ENCODE measurements at regions not wholly inside any gene's neighbourhood (a gene's known extent, or its start where the extent isn't known, plus 50 kb on each side); places are given as distances from the start of the nearest gene placed in this dataset.

- CTCF ChIA-PET, result interaction anchor here (0.7 kb wide), 1 partner anchor 1242 kb away, joined by 7 read pairs; no protein-coding TSS in a partner anchor
These were observed 172.9 kb upstream of the FBXL4 start for GRCh38 chr6:99120641-99121040.

GRCh38 chr6:99119109-99120031 is 171.6 kb upstream of the FBXL4 start:
- H3K4me1 Mint-ChIP-seq (ENCODE audit: low read depth, unreplicated experiment), result no peaks in the 10 kb centered on the region
- Histone ChIP-seq H3K4me3 (ENCODE audit: low read depth, low read length) (no peak overlapping the region), H3K9me3 (no peaks in the 10 kb centered on the region), H3K36me3 (ENCODE audit: control insufficient read depth, insufficient read depth, low read length) (no peaks in the 10 kb centered on the region), H3K27me3 (replicated peaks; ENCODE audit: control insufficient read depth, insufficient read depth, low read length) (no peaks in the 10 kb centered on the region), H3K4me1 (no peaks in the 10 kb centered on the region)
- H3K27ac Mint-ChIP-seq (ENCODE audit: unreplicated experiment), result no peak overlapping the region
- H3K36me3 Mint-ChIP-seq (ENCODE audit: insufficient read depth, unreplicated experiment), result no peaks in the 10 kb centered on the region
- H3K27me3 Mint-ChIP-seq (ENCODE audit: insufficient read depth, unreplicated experiment), result peaks cover 15% of the 10 kb centered on the region
- no peaks in the 10 kb centered on the region for H3K9me3 Mint-ChIP-seq (ENCODE audit: unreplicated experiment)
- intact Hi-C loops (cut with micrococcal nuclease; ENCODE audit: unreplicated experiment), result loop anchor here (1.0 kb wide), 2 partner anchors 274 to 350 kb away; no protein-coding TSS in a partner anchor
- ChIA-PET CTCF (interaction anchor here (0.8 to 1.2 kb wide), 3 partner anchors 24 to 350 kb away, joined by 3 to 13 read pairs (median 4); partner anchors contain the start of gene FBXL4), POLR2A (no interaction called here)
- peak; percentile 51 to 66 for TF ChIP-seq CTCF (IDR thresholded peaks at IDR 0.05; ENCODE audit: insufficient read depth in 1 of 2, low read depth in 1 of 2, low read length in 1 of 2, severe bottlenecking in 1 of 2, unreplicated experiment in 1 of 2)
- no TSS peak for BruUV-seq (replicated peaks)
- H3K4me3 Mint-ChIP-seq (ENCODE audit: unreplicated experiment), result no peak overlapping the region
- DNase-seq, result peak in 1 of 2 experiments; percentile 42

More at GRCh38 chr6:99120641-99121040, 172.9 kb upstream of the FBXL4 start:
- Mint-ChIP-seq H3K36me3 (ENCODE audit: insufficient read depth, unreplicated experiment) (no peaks in the 10 kb centered on the region), H3K27me3 (ENCODE audit: insufficient read depth, unreplicated experiment) (peaks cover 12% of the 10 kb centered on the region), H3K4me1 (ENCODE audit: low read depth, unreplicated experiment) (no peaks in the 10 kb centered on the region), H3K9me3 (ENCODE audit: unreplicated experiment) (no peaks in the 10 kb centered on the region), H3K4me3 (ENCODE audit: unreplicated experiment) (no peak overlapping the region), H3K27ac (ENCODE audit: unreplicated experiment) (no peak overlapping the region)
- no peaks in the 10 kb centered on the region for H3K36me3 ChIP-seq (ENCODE audit: control insufficient read depth, insufficient read depth, low read length)
- BruUV-seq (replicated peaks), result no TSS peak
- no peaks in the 10 kb centered on the region for H3K4me1 ChIP-seq
- intact Hi-C loops (cut with micrococcal nuclease; ENCODE audit: unreplicated experiment), result no loop called here
- POLR2A ChIA-PET, result no interaction called here
- no peaks in the 10 kb centered on the region for H3K9me3 ChIP-seq
- TF ChIP-seq CTCF (IDR thresholded peaks at IDR 0.05; ENCODE audit: insufficient read depth in 1 of 2, low read depth in 1 of 2, low read length in 1 of 2, severe bottlenecking in 1 of 2, unreplicated experiment in 1 of 2), result no peak
- DNase-seq, result no peak
- no peak overlapping the region for H3K4me3 ChIP-seq (ENCODE audit: low read depth, low read length)
- no peaks in the 10 kb centered on the region for H3K27me3 ChIP-seq (replicated peaks; ENCODE audit: control insufficient read depth, insufficient read depth, low read length)

- Mint-ChIP-seq H3K27ac (ENCODE audit: unreplicated experiment) (no peak overlapping the region), H3K4me1 (ENCODE audit: low read depth, unreplicated experiment) (no peaks in the 10 kb centered on the region), H3K27me3 (ENCODE audit: insufficient read depth, unreplicated experiment) (peaks cover 14% of the 10 kb centered on the region), H3K4me3 (ENCODE audit: unreplicated experiment) (no peak overlapping the region), H3K9me3 (ENCODE audit: unreplicated experiment) (no peaks in the 10 kb centered on the region), H3K36me3 (ENCODE audit: insufficient read depth, unreplicated experiment) (no peaks in the 10 kb centered on the region)
- Histone ChIP-seq H3K4me3 (ENCODE audit: low read depth, low read length) (no peak overlapping the region), H3K27me3 (replicated peaks; ENCODE audit: control insufficient read depth, insufficient read depth, low read length) (no peaks in the 10 kb centered on the region), H3K9me3 (no peaks in the 10 kb centered on the region), H3K4me1 (no peaks in the 10 kb centered on the region), H3K36me3 (ENCODE audit: control insufficient read depth, insufficient read depth, low read length) (no peaks in the 10 kb centered on the region)
- CTCF ChIA-PET, result no interaction called here
- BruUV-seq (replicated peaks), result no TSS peak
- intact Hi-C loops (cut with micrococcal nuclease; ENCODE audit: unreplicated experiment), result no loop called here
- POLR2A ChIA-PET, result no interaction called here
- no peak for TF ChIP-seq CTCF (IDR thresholded peaks at IDR 0.05; ENCODE audit: insufficient read depth in 1 of 2, low read depth in 1 of 2, low read length in 1 of 2, severe bottlenecking in 1 of 2, unreplicated experiment in 1 of 2)
- DNase-seq, result no peak
These were observed 167.1 kb upstream of the FBXL4 start for GRCh38 chr6:99114769-99115406.
